Esophagus squamous epithelium (tissue), 4 donors: ENCODE measurements at regions not wholly inside any gene's neighbourhood (a gene's known extent, or its start where the extent isn't known, plus 50 kb on each side); places are given as distances from the start of the nearest gene placed in this dataset.

Source experiments
- CTCF ChIP-seq, 6 experiments: fragments of 450-650 bp in 4 of 6; fragments of 200-600 bp in 2 of 6; sonication (generic) in 2 of 6; IDR thresholded peaks; one replicate each; pipeline ENCODE4 v1.5.1; 2016 to 2019; ENCODE audit warnings: antibody characterized with exemption in 6 of 6, mild to moderate bottlenecking in 4 of 6, moderate library complexity in 4 of 6
- POLR2A ChIP-seq, 4 donors: fragments of 450-650 bp; IDR thresholded peaks; one replicate each; pipeline ENCODE4 v1.6.1; 2017; ENCODE audit warnings: antibody characterized with exemption in 4 of 4, mild to moderate bottlenecking in 4 of 4, moderate library complexity in 3 of 4

DNA sequence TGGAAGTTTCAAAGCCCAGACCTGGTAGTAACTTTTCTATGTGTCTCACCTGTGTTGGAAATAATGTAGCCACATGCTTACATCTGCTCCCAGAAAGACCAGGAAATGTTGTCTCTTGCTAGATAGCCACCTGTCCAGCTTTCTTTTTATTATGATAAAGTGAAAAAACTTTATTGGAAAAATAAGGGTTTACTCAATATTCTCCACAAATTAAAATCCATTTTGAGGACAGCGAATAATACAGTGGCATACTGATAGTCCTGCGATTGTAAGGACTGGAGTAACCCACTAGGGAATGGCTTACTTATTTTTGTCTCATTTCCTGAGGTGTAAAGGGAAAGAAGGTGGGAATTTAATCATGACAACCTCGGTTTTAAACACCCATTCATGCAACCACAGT is 100.1 kb downstream of the HFE start:
- TF ChIP-seq CTCF (IDR thresholded peaks at IDR 0.05) = no peak
- TF ChIP-seq POLR2A (IDR thresholded peaks at IDR 0.05) = no peak
